NB4 (cell line): ENCODE measurements at regions not wholly inside any gene's neighbourhood (a gene's known extent, or its start where the extent isn't known, plus 50 kb on each side); places are given as distances from the start of the nearest gene placed in this dataset.

ENCODE experiments used
- POLR2A ChIP-seq: IDR thresholded peaks from 2 replicates; pipeline ENCODE4 v1.6.1; 2011; ENCODE audit warnings: mild to moderate bottlenecking; ENCODE audit not compliant: insufficient read length; ENCODE audit errors: extremely low read depth
- TF ChIP-seq, protein P1 (sequence below): IDR thresholded peaks from one replicate; pipeline ENCODE4 v1.5.1; 2012; ENCODE audit warnings: low read depth, low read length

- TF ChIP-seq, protein P1, sequence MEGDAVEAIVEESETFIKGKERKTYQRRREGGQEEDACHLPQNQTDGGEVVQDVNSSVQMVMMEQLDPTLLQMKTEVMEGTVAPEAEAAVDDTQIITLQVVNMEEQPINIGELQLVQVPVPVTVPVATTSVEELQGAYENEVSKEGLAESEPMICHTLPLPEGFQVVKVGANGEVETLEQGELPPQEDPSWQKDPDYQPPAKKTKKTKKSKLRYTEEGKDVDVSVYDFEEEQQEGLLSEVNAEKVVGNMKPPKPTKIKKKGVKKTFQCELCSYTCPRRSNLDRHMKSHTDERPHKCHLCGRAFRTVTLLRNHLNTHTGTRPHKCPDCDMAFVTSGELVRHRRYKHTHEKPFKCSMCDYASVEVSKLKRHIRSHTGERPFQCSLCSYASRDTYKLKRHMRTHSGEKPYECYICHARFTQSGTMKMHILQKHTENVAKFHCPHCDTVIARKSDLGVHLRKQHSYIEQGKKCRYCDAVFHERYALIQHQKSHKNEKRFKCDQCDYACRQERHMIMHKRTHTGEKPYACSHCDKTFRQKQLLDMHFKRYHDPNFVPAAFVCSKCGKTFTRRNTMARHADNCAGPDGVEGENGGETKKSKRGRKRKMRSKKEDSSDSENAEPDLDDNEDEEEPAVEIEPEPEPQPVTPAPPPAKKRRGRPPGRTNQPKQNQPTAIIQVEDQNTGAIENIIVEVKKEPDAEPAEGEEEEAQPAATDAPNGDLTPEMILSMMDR, result no peak
- no peak for TF ChIP-seq POLR2A
These were observed 325.6 kb downstream of the THBS2 start for GRCh38 chr6:168928012-168928411.
